IMR-90 (cell line): ENCODE measurements at regions not wholly inside any gene's neighbourhood (a gene's known extent, or its start where the extent isn't known, plus 50 kb on each side); places are given as distances from the start of the nearest gene placed in this dataset.

Experiments used
- ATAC-seq: fragments of 200-7000 bp; cut with Tn5 transposase; 2 replicates; pipeline ENCODE4 v1.9.1; 2020; ENCODE audit warnings: low read depth, mild to moderate bottlenecking, moderate library complexity
- BruUV-seq: library from RNA; stranded (reverse); fragments of 400-500 nt; replicated peaks from 2 replicates; lab custom pipeline; 2021; lab: Mats Ljungman, UMichigan
- CTCF ChIA-PET: fragments of 300-600 bp; formaldehyde crosslinking; extraction: SDS; loops from one replicate; lab custom pipeline; 2021; ENCODE audit warnings: antibody characterized with exemption; lab: Yijun Ruan, JAX
- POLR2A ChIA-PET: fragments of 300-600 bp; sonication (Branson Sonifier 250); formaldehyde crosslinking; loops from one replicate; lab custom pipeline; 2022; ENCODE audit warnings: antibody characterized with exemption; ENCODE audit not compliant: unreplicated experiment; lab: Charles Lee
- DNase-seq: peaks from one replicate; pipeline ENCODE4 v3.0.0; 2013
- H2AFZ ChIP-seq: replicated peaks from 2 replicates; pipeline ENCODE3; 2013; ENCODE audit warnings: low read length, mild to moderate bottlenecking; ENCODE audit not compliant: poor library complexity
- H2AK5ac ChIP-seq: 2 replicates; pipeline ENCODE4 v1.6.1; 2013; ENCODE audit warnings: low read depth, low read length, inconsistent platforms
- H2AK9ac ChIP-seq: replicated peaks from 2 replicates; pipeline ENCODE3; 2013; ENCODE audit warnings: mild to moderate bottlenecking, low read depth, low read length, moderate library complexity; ENCODE audit not compliant: poor library complexity
- H2BK120ac ChIP-seq: 2 replicates; pipeline ENCODE4 v1.6.1; 2013; ENCODE audit warnings: low read depth, low read length, inconsistent platforms
- H2BK15ac ChIP-seq: 3 replicates; pipeline ENCODE4 v1.6.1; 2013; ENCODE audit warnings: low read depth, low read length, inconsistent platforms
- H2BK20ac ChIP-seq: 2 replicates; pipeline ENCODE4 v1.6.1; 2013; ENCODE audit warnings: low read depth, mild to moderate bottlenecking, inconsistent platforms, low read length, moderate library complexity
- H2BK5ac ChIP-seq: 2 replicates; pipeline ENCODE4 v1.6.1; 2013; ENCODE audit warnings: mild to moderate bottlenecking, low read depth, low read length, inconsistent platforms; ENCODE audit not compliant: poor library complexity, severe bottlenecking
- H3K14ac ChIP-seq: replicated peaks from 2 replicates; pipeline ENCODE4 v1.6.1; 2013; ENCODE audit warnings: low read depth, low read length, inconsistent platforms
- H3K18ac ChIP-seq: 2 replicates; pipeline ENCODE4 v1.6.1; 2013; ENCODE audit warnings: low read depth, low read length, control low read depth
- H3K23ac ChIP-seq: 2 replicates; pipeline ENCODE4 v1.6.1; 2013; ENCODE audit warnings: low read depth, low read length, inconsistent platforms
- H3K27ac ChIP-seq: 2 replicates; pipeline ENCODE4 v1.5.1; 2013; ENCODE audit warnings: mild to moderate bottlenecking, control low read depth, low read length; ENCODE audit not compliant: insufficient read depth
- H3K27me3 ChIP-seq: 2 replicates; pipeline ENCODE4 v1.6.1; 2013; ENCODE audit warnings: low read length; ENCODE audit not compliant: control insufficient read depth, insufficient read depth
- H3K36me3 ChIP-seq: 2 replicates; pipeline ENCODE4 v1.6.1; 2013; ENCODE audit warnings: low read length, mixed read lengths; ENCODE audit not compliant: control insufficient read depth, insufficient read depth
- H3K4ac ChIP-seq: 2 replicates; pipeline ENCODE4 v1.6.1; 2013; ENCODE audit warnings: low read depth, low read length, inconsistent platforms
- H3K4me1 ChIP-seq: 2 replicates; pipeline ENCODE4 v1.6.1; 2013; ENCODE audit warnings: low read length, mixed read lengths; ENCODE audit not compliant: control insufficient read depth, insufficient read depth
- H3K4me2 ChIP-seq: 2 replicates; pipeline ENCODE4 v1.6.1; 2013; ENCODE audit warnings: low read depth, mild to moderate bottlenecking, control low read depth, low read length, moderate library complexity
- H3K4me3 ChIP-seq: 2 replicates; pipeline ENCODE4 v1.5.1; 2013; ENCODE audit warnings: low read depth, mild to moderate bottlenecking, control low read depth, low read length, moderate library complexity; ENCODE audit not compliant: insufficient read depth
- H3K56ac ChIP-seq: 2 replicates; pipeline ENCODE4 v1.6.1; 2013; ENCODE audit warnings: low read length, inconsistent platforms; ENCODE audit not compliant: insufficient read depth; ENCODE audit errors: extremely low read depth
- H3K79me1 ChIP-seq, 2 experiments: 2 replicates each; pipeline ENCODE4 v1.6.1; 2013; ENCODE audit warnings: low read length in 2 of 2, inconsistent platforms in 1 of 2, low read depth in 1 of 2
- H3K9ac ChIP-seq: 2 replicates; pipeline ENCODE4 v1.6.1; 2013; ENCODE audit warnings: low read depth, low read length, control low read depth
- H3K9me1 ChIP-seq: 2 replicates; pipeline ENCODE4 v1.6.1; 2013; ENCODE audit warnings: low read length, inconsistent platforms; ENCODE audit not compliant: insufficient read depth
- H3K9me3 ChIP-seq: 2 replicates; pipeline ENCODE4 v1.6.1; 2013; ENCODE audit warnings: low read length; ENCODE audit not compliant: control insufficient read depth, insufficient read depth
- H4K20me1 ChIP-seq: 2 replicates; pipeline ENCODE4 v1.6.1; 2013; ENCODE audit warnings: low read length, inconsistent platforms; ENCODE audit not compliant: insufficient read depth
- H4K5ac ChIP-seq: 2 replicates; pipeline ENCODE4 v1.6.1; 2013; ENCODE audit warnings: mild to moderate bottlenecking, low read depth, low read length, control low read depth
- H4K8ac ChIP-seq, 2 experiments: 2 replicates each; pipeline ENCODE4 v1.6.1; 2013; ENCODE audit warnings: low read depth in 2 of 2, low read length in 2 of 2, control low read depth in 1 of 2, inconsistent platforms in 1 of 2
- H4K91ac ChIP-seq: 2 replicates; pipeline ENCODE4 v1.6.1; 2013; ENCODE audit warnings: low read depth, low read length, inconsistent platforms; ENCODE audit not compliant: insufficient read depth
- BHLHE40 ChIP-seq: fragments of 150-350 bp; IDR thresholded peaks from 2 replicates; pipeline ENCODE4 v1.6.1; 2016; ENCODE audit warnings: mild to moderate bottlenecking, low read depth, low read length
- MAZ ChIP-seq: IDR thresholded peaks from 2 replicates; pipeline ENCODE4 v1.6.1; 2012; ENCODE audit warnings: low read depth, mild to moderate bottlenecking, low read length, improper control_type of control experiment, moderate library complexity, borderline replicate concordance
- NFE2L2 ChIP-seq: fragments of 150-350 bp; IDR thresholded peaks from 2 replicates; pipeline ENCODE4 v1.6.1; 2016; ENCODE audit warnings: low read depth, mild to moderate bottlenecking, low read length
- RAD21 ChIP-seq: IDR thresholded peaks from 2 replicates; pipeline ENCODE4 v1.6.1; 2012; ENCODE audit warnings: low read length, improper control_type of control experiment
- RCOR1 ChIP-seq: IDR thresholded peaks from 2 replicates; pipeline ENCODE4 v1.6.1; 2012; ENCODE audit warnings: mild to moderate bottlenecking, low read length, improper control_type of control experiment; ENCODE audit not compliant: insufficient replicate concordance
- RFX5 ChIP-seq: IDR thresholded peaks from 2 replicates; pipeline ENCODE4 v1.8.0; 2012; ENCODE audit warnings: low read depth, mild to moderate bottlenecking, low read length, moderate library complexity
- SMC3 ChIP-seq: fragments of 150-350 bp; IDR thresholded peaks from 2 replicates; pipeline ENCODE4 v1.6.1; 2016; ENCODE audit warnings: low read depth, mild to moderate bottlenecking, antibody characterized with exemption, low read length, moderate library complexity
- WGBS, 2 experiments: methylation state at CpG; one replicate each; pipeline versions ENCODE4 v1.1.5 to v1.1.7; 2013; ENCODE audit warnings: missing lambda C conversion rate in 2 of 2; ENCODE audit not compliant: insufficient read length in 1 of 2; ENCODE audit errors: extremely low coverage in 2 of 2; 5-methylcytosine and 5-hydroxymethylcytosine counted together
- dilution Hi-C: fragments of 300-500 bp; cut with HindIII; formaldehyde crosslinking; loops from one replicate; pipeline ENCODE4 v1.14.3; 2018; ENCODE audit warnings: low sequenced_read_pairs; ENCODE audit not compliant: unreplicated experiment
- in situ Hi-C: fragments of 300-500 bp; cut with MboI; formaldehyde crosslinking; loops from 3 replicates; pipeline ENCODE4 v1.14.3; 2019; ENCODE audit warnings: low sequenced_read_pairs, inconsistent platforms, mixed read lengths
- intact Hi-C: fragments of 100-400 bp; cut with micrococcal nuclease; formaldehyde crosslinking; loops from 2 replicates; pipeline ENCODE4 v1.10.0; 2022
- TF ChIP-seq, protein P1 (sequence below): conservative IDR thresholded peaks from 2 replicates; pipeline ENCODE4 v1.5.1; 2012; ENCODE audit warnings: mild to moderate bottlenecking, low read depth, low read length, improper control_type of control experiment
- TF ChIP-seq, protein P2 (sequence below): fragments of 150-350 bp; IDR thresholded peaks from 2 replicates; pipeline ENCODE4 v1.6.1; 2016; ENCODE audit warnings: low read depth, mild to moderate bottlenecking, low read length, moderate library complexity, borderline replicate concordance
- TF ChIP-seq, protein P3 (sequence below): fragments of 150-350 bp; IDR thresholded peaks from 2 replicates; pipeline ENCODE4 v1.6.1; 2017; ENCODE audit warnings: mild to moderate bottlenecking, antibody characterized with exemption, low read length, low read depth

DNA sequence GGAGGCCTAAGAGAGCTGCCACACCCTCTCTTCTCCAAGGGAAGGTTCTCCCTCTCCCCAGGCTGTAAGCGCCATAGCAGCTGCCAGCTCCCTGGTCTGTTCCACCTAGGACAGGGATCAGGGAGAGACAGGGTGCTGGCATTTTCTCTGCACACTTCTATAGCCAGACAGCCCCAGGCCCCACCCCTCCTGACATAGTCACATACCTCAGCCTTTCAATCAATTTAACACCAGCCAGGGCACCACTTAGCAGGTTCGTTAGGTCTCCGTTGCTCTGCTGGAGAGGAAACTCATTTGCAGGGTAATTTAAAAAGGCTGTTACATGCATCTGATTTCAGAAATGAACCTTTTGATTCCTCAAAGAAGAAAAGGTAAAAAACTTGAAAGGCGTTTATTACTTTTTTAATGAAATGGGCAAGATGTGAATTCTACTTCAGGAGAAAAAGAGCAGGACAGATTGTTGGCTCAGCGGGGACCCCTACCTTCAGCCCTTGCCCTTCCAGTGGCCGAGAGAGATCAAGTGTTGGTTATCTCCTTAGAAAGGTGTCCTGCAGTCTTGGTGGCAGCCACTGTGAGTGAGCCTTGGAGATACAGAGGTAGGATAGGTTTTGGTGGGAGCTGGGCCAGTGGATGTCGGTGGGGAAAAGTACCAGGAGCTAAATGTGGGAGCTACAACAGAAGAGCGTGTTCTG lies 180.5 kb upstream of the GALNT17 start:
- H3K36me3 ChIP-seq: no peaks in the 10 kb centered on the region
- DNase-seq: no peak
- peaks cover 20% of the 10 kb centered on the region for H3K9me3 ChIP-seq
- BruUV-seq: no TSS peak
- ATAC-seq: no peak
- H3K18ac ChIP-seq: no peak overlapping the region
- H3K4me3 ChIP-seq: no peak overlapping the region
- H2AK9ac ChIP-seq: no peak overlapping the region
- H3K27ac ChIP-seq: no peak overlapping the region
- dilution Hi-C loops: no loop called here
- H2AK5ac ChIP-seq: no peak overlapping the region
- no peaks in the 10 kb centered on the region for H3K27me3 ChIP-seq
- H2AFZ ChIP-seq: no peak overlapping the region
- in situ Hi-C loops: no loop called here
- no peak overlapping the region for H3K4ac ChIP-seq
- H3K9me1 ChIP-seq: no peaks in the 10 kb centered on the region
- H3K9ac ChIP-seq: no peak overlapping the region
- H4K91ac ChIP-seq: no peak overlapping the region
- intact Hi-C loops: no loop called here
- CTCF ChIA-PET: no interaction called here
- no peak overlapping the region for H3K4me2 ChIP-seq
- H3K56ac ChIP-seq: no peak overlapping the region
- H2BK5ac ChIP-seq: no peak overlapping the region
- POLR2A ChIA-PET: interaction anchor here (0.7 kb wide), 1 partner anchor 20 kb away, joined by 4 read pairs; no protein-coding TSS in a partner anchor
- TF ChIP-seq SMC3: no peak
- TF ChIP-seq, protein P1, sequence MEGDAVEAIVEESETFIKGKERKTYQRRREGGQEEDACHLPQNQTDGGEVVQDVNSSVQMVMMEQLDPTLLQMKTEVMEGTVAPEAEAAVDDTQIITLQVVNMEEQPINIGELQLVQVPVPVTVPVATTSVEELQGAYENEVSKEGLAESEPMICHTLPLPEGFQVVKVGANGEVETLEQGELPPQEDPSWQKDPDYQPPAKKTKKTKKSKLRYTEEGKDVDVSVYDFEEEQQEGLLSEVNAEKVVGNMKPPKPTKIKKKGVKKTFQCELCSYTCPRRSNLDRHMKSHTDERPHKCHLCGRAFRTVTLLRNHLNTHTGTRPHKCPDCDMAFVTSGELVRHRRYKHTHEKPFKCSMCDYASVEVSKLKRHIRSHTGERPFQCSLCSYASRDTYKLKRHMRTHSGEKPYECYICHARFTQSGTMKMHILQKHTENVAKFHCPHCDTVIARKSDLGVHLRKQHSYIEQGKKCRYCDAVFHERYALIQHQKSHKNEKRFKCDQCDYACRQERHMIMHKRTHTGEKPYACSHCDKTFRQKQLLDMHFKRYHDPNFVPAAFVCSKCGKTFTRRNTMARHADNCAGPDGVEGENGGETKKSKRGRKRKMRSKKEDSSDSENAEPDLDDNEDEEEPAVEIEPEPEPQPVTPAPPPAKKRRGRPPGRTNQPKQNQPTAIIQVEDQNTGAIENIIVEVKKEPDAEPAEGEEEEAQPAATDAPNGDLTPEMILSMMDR: no peak
- no peak for TF ChIP-seq RAD21
- TF ChIP-seq BHLHE40: no peak
- TF ChIP-seq, protein P2, sequence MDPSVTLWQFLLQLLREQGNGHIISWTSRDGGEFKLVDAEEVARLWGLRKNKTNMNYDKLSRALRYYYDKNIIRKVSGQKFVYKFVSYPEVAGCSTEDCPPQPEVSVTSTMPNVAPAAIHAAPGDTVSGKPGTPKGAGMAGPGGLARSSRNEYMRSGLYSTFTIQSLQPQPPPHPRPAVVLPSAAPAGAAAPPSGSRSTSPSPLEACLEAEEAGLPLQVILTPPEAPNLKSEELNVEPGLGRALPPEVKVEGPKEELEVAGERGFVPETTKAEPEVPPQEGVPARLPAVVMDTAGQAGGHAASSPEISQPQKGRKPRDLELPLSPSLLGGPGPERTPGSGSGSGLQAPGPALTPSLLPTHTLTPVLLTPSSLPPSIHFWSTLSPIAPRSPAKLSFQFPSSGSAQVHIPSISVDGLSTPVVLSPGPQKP: no peak
- no peak for TF ChIP-seq RCOR1
- TF ChIP-seq MAZ: no peak
- no peak for TF ChIP-seq RFX5
- TF ChIP-seq, protein P3, sequence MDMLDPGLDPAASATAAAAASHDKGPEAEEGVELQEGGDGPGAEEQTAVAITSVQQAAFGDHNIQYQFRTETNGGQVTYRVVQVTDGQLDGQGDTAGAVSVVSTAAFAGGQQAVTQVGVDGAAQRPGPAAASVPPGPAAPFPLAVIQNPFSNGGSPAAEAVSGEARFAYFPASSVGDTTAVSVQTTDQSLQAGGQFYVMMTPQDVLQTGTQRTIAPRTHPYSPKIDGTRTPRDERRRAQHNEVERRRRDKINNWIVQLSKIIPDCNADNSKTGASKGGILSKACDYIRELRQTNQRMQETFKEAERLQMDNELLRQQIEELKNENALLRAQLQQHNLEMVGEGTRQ: no peak
- TF ChIP-seq NFE2L2: no peak
- no peak overlapping the region for H2BK120ac ChIP-seq
- no peak overlapping the region for H3K23ac ChIP-seq
- H4K8ac ChIP-seq: no peak overlapping the region
- H3K4me1 ChIP-seq: no peaks in the 10 kb centered on the region
- no peaks in the 10 kb centered on the region for H3K79me1 ChIP-seq
- no peaks in the 10 kb centered on the region for H4K20me1 ChIP-seq
- H2BK15ac ChIP-seq: no peak overlapping the region
- H2BK20ac ChIP-seq: no peak overlapping the region
- H3K14ac ChIP-seq: no peak overlapping the region
- no peak overlapping the region for H4K5ac ChIP-seq
- WGBS, 2 experiments: 0% methylated on average over 1 of the region's 8 CpGs; no CpG with 5 or more reads in 1 of the 2 experiments
